NCI-H187 treated with DMSO at 0.1 percent for 48 hours (cell line): ENCODE measurements at regions not wholly inside any gene's neighbourhood (a gene's known extent, or its start where the extent isn't known, plus 50 kb on each side); places are given as distances from the start of the nearest gene placed in this dataset.
"Not testable (repeated sequence)": the region's sequence is repeated elsewhere in the genome, so short reads cannot be mapped to it uniquely, and the experiment has no call there.

Source experiments
- DNase-seq: peaks from one replicate; lab custom pipeline; 2025; lab: John Stamatoyannopoulos, UW

DNA sequence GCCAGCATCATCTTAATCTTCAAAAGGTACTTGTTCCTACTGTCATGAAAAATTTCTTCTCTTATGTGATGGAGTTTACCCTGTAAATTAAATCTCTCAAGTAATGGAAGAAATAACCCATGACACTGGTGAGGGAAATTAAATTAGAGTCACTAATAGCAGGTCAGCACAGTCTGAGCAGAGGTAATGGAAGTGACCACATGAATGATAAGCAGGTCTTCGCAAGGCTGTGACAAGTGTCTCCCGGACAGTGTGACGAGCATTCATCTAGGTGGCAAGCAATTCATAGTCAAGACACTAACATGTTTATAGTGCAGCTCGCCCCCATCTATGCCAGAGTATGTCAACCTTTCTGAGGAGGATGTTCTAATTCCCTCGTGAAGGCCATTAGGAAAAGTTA lies 249.2 kb downstream of the FRK start:
- DNase-seq: no peak

DNA sequence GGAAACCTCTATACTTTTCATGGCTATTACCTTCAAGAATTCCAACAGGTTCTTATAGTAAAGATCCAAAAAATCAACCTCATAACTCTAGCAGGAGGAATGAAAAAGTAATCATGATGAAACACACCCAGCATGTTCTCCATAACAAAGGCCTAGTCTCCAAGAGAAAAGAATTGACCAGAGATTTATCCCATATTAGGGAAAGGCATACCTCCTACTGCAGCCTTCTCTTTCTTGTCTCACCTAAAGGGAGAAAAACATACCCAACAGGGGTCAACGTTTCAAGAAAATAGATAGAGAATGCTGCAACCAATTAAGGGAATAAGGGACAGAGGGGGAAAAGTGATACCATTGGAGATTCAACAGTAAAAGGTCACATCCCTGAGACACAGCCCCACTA lies 262.5 kb downstream of the FRK start:
- no peak for DNase-seq

DNA sequence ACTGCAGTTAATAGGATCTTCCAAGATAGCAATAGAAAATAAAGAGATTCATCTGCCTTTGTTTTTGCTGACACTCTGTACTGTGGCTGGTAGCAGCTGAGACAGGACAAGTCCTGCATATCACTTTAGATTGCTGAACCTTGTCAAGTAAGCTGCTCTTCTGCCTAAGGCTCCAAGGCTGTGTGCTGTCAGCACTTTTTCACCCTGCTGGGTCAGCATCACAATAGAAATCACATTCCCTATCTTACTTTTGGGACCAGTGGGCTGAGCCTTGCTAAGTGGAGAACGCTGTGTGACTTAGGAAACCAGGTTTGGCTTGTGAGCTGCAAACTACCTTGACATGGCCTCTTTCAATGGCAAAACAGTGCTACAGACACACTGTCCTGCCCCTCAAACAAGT lies 263.9 kb downstream of the FRK start:
- no peak for DNase-seq

DNA sequence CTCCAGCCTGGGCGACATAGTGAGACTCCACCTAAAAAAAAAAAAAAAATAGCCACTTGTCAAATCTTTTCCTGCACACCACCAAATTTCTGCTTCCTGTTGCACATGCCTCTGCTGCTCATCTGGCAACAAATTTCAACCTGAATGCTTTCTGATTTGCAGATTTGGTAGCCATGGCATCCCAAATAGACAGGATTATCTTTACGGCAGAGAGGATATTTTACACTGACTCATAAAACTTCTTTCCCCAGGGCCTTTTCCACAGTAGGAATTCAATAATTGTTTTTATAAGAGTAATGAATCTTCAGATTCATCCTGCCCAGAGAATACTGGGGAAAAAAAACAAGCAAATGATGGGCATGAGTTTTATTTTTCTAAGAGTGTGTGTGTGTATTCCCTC lies 264.6 kb downstream of the FRK start:
- DNase-seq: no peak

DNA sequence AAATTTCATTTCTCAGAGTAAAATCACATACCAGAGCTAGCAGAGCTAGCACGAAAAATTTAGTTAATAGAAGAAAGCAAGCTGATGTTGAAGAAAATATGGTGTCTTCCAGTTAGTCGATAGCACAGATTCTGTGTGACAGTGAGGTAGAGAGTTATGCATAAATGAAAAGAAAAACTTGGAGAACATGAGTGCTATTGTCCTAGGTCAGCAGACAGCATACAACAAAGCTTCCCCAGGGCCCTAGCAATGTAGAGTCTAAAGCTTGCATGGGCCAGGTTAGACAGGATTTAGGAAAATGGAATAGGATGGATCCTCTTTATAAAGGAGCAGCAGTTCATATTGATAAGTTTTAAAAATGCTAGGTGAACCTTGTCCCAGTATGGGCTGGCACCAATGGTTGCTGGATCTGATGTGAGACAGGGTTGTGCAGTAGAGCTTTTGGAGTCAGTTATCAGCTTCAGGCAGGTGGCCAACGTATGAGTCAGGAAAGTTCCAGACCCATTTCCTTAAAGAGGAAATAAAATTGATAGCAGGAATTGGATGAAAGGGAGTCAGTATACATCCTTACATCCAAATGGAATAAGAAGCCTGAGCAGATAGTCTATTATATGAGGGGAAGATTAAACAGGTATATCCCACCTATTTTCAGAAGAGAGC lies 277.2 kb downstream of the FRK start:
- no peak for DNase-seq

DNA sequence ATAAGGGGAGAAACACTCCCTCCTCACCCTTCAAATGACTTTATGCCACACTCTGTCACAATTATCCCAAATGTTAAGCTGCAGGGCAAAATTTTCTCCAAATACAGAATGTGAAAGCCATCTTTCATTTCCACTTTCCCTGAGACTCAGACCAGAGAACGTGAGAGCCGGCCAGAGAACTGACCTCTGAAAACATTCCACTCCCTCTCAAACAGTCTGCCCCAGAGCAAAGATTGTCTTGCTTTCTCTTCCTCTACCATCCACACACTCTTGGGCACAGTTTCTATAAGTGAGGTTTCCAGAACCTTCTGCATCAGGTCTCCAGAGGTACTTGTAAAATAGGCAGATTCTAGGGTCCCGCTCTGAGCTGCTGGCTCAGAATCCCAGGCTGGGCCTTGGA lies 278.1 kb downstream of the FRK start:
- no peak for DNase-seq

DNA sequence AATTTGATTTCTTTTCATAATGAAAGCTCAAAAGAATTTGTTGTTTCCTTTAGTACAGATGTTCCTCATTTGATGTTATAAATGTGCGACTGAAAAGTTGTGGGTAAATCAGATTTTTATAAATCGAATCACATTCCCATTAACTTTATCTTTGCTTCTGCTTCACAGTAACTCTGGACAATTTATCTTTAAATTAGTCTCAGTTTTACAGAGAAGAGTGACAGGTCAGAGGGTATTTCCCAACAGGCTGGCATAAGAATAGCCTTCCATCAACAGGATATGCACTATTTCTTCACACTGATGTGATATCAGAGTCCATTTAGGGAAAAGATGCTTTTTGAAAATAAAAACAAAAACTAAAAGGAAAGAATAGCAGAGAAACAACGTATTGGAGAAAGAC lies 286.9 kb downstream of the FRK start:
- DNase-seq: no peak

DNA sequence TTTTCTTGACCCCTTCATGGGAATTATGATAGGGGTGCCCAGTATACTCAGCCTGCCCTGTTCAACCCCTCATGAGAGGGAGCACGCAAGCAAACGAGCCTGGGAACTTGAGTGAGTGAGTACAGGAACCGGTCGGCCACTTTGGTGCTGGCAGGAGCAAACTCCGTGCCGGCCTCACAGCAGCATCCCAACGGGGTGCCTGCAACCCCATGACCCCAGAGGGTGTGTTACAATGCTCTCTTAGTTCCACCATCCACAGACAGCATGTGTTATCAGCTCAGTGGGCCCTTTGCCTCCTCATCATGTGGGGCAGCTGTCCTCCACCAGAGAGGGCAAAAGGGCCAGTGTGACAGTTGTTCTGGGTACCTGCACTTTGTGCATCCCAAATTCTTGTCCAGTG lies 289.8 kb downstream of the FRK start:
- DNase-seq: no peak

DNA sequence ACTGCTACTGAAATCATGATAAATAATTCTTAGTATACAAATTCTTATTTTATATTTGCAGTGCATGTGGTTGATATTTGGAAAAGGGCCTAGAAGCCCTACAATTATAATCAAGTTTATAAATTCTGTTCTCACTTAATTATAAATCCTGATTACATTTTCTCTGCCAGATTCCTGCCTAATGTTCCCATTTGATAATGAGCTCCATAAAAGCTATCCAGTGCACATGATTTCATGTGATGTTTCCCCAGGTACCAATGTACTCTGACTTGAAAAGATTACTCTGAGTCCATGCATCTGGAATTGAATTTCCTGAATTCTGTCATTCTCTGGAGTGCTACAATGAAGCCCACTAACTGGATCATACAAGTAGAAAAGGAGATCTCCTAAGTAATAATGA lies 292.2 kb downstream of the FRK start:
- no peak for DNase-seq

DNA sequence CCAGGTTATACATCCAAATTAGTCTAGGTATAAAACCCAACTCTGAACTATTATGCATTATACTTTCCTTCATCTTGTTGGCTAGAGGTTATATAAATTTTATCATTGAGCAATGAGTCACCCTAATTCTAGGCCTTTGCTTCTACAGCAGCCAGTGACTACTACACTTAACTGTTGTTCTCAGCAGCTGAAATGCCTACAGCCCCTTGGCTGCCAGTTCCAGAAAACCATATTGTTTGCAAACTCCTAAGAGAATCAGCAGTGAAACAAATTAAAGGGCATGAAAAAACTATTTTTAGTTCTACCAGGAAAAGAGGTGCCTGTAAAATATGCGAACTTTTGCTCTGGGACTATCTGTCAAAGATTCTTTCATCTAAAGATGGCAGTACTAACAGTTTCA lies 292.8 kb downstream of the FRK start:
- DNase-seq: no peak

DNA sequence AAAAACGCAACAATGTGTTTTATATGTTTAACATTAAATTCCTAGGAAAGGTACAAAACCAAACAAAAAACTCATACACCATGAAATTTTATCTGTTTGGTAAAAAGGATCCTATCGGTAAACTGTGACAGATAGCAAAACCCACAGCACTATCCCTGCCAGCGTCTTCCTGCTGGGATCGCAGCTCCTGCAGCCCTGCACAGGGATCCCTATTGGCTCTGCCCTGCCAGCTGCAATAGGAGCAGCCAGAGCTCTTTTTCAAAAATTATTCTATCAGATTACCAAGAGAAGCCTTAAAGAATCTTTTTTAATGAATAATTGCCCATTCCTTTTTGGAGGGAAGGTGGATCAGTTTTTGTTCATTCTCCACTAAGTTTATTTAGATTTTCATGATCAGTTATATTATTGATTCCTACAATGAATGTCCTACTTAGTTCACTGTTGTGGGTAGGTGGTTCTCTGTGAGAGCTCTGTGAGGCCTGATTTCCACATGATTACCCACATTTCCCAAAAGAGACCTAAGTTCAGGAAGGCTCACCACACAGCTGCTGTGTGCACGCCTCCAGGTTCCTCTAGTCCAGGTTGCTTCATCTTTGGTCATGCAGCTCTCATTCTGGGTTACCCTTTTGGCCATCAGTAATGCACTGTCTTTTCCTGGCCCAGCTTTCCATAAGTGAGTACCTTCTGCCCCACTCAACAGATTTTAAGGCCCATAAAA lies 293.8 kb downstream of the FRK start:
- DNase-seq: no peak

DNA sequence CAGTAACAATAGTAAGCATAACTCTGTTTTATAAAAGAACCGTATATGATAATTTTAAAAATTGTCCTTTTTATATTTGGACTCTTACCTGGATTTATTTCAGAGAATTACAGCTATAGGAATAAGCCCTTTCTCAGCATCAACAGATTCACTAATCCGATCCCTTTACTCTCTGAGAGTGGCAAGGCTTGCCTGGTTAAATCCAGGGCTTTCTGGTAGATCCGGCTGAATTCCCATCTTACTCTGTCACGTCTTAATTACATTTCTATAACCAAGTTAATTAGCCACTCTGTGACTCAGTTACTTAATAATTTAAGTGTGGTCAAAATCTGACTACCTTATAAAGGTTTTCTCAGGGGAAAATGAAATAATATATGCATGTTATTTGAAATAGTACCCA lies 294.7 kb downstream of the FRK start:
- DNase-seq: no peak

DNA sequence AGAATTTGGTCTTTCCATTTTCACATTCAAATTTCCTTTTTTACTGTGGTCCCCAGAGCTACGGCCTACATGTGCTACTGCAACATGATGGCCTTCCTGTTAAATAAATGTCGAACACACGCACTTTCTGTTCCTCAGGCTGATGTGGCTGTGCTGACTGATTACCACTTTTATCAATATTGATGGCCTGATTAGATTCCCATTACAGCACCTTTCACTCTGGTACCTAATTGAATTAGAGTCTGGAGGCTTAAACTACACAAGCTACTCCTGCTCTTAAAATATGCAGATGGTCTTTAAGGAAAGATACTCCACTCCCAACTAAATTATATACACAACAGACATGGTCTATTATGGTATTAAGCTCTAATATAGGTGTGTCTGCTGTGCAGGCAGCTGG lies 301.6 kb downstream of the FRK start:
- DNase-seq: no peak

DNA sequence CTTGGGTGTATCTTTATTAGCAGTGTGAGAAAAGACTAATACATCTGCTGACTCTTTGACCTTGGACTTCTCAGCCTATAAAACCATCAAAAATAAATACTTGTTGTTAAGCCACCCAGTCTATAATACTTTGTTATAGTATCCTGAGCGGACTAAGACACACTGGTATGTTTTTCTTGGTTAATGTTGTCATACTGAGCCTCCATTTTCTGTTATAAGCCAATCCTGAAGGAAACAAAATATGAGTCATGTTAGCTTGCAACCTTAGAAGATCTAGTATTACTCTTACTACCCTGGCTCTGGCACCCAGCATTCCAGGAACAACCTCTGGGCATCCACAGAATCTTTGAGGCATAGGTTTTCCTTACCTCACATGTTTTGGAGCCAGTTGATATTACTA lies 307.2 kb downstream of the FRK start:
- DNase-seq: no peak

DNA sequence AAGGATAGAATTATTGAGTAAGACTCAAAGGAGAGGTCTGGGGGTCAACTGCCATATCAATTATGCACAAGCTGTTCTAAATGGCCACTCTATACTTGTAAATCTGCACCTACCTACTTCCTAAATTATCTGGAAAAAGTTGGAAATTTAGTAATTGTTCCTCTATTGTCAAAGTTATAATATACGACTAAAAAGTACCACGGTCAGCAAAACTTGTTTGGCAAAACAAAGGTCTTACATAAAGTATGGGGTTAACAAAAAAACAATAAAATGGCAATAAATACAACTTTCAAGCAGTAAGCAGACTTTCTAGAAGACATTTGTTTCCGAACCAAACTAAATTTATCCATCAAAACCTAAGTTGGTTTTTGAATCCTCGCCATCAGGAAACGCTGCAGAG lies 309.7 kb downstream of the FRK start:
- DNase-seq: no peak

DNA sequence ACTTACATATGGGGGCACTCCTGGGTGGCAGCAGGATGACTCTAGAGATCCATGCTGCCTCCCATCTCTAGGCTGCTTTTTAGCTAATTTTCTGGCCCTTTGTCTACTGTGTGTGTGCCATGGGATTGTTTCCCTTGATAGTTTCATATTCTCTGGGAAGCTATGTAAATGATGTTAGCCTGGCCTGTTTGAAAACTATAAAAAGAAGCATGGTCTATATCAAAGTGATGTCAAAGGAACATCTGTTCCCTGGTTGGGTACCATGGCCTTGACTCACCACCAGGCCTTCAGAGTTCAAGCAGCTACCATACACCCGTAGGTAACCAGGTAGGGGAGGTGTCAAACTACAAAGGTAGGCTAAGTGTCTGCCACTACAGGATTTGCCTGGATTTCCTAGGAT lies 310.4 kb downstream of the FRK start:
- no peak for DNase-seq

DNA sequence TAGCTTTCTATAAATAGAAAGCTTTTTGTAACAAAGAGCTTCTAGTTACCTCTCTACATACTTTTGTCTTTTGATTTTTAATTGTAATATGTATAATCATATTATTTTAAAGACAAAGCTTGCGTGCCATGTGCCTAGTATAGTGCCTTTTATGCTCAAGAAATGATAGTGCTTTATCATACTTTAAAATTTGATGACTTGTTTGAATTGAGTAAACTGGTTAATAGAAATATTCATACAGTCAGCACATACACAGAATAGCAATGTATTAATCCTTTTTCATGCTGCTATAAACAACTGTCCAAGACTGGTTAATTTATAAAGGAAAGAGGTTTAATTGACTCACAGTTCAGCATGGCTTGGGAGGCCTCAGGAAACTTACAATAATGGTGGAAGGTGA lies 313.0 kb downstream of the FRK start:
- no peak for DNase-seq

DNA sequence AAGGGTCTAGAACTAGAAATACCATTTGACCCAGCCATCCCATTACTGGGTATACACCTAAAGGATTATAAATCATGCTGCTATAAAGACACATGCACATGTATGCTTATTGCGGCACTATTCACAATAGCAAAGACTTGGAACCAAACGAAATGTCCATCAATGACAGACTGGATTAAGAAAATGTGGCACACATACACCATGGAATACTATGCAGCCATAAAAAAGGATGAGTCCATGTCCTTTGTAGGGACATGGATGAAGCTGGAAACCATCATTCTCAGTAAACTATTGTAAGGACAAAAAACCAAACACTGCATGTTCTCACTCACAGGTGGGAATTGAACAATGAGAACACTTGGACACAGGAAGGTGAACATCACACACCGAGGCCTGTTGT lies 314.1 kb downstream of the FRK start:
- not testable (repeated sequence) for DNase-seq

DNA sequence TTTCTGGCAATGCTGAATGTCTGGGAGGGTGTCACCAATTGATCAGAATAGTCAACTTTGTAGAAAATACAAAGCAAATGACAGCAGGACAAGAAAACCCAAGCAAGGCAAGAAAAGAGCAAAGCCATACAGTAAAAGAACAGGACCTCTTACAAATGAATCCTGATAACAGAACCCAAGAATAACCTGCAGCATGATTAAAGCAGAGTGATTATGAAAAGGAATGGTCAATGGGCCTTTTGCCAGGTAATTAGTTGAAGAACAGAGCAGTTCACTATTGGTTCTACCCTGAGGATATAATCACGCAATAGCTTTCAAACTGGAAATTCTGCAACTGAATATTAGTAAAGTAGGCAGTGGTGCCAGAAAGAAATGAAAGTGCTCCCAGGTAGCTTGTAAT lies 319.8 kb downstream of the FRK start:
- DNase-seq: no peak

DNA sequence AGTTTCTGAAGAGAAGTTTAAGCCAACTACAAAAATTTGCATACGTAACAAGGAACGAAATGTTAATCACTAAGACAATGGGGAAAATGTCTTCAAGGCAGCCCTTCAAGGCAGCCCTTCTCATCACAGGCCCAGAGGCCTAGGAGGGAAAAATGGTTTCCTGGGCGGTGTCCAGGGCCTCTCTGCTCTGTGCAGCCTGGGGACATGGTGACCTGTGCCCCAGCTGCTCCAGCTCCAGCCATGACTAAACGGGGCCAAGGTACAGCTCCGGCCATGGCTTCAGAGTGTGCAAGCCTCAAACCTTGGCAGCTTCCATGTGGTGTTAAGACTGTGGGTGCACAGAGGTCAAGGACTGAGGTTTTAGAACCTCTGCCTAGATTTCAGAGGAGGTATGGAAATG lies 325.1 kb downstream of the FRK start:
- no peak for DNase-seq

DNA sequence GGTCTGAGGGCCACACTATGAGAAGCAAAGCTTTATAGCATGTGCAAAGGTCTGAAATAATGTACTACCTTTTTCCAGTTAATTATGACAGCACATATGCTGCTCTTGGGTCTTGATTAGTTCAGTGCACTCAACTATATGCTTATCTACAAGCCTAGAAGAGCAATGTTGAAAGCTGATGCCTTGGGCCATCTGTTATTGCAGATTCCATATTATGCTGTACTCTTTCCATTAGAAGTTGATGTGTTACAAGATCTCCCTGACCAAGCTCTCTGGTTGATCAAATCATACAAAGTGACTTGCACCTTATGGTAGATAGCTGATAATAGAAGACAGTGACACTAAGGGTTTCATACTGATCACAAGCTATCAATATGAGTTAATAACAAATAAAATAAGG lies 327.3 kb downstream of the FRK start:
- DNase-seq: no peak

DNA sequence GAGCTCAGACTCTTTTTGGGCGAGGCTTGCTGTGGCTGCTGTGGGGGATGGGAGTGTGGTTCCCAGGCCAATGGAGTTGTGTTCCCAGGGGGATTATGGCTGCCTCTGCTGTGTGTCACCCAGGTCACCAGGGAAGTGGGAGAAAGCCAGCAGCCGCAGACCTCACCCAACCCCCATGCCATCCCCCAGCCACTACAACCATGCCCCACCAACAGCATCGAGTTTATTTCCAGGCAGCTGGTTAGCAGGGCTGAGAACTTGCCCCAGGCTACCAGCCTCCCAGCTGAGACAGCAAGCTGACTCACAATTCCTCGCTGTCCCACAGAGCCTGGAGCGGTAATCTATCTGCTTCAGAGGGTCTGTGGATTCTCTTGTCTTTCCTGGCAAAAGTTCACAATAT lies 331.7 kb downstream of the FRK start:
- DNase-seq: no peak

DNA sequence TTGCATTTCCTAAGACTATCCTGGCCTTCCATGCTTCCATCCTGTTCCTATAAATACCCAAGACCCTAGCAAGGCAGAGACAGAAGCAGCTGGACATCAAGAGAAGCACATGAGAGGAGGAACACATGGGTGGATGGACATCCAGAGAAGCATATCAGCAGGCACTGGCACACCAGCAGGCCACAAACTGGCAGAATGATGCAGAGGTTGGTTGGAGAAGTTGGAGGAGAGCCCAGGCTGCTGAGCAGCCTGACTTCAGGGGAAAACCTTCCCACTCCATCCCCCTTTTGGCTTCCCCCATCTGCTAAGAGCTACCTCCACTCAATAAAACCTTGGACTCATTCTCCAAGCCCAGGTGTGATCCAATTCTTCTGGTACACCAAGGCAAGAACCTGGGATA lies 332.5 kb downstream of the FRK start:
- DNase-seq: no peak

DNA sequence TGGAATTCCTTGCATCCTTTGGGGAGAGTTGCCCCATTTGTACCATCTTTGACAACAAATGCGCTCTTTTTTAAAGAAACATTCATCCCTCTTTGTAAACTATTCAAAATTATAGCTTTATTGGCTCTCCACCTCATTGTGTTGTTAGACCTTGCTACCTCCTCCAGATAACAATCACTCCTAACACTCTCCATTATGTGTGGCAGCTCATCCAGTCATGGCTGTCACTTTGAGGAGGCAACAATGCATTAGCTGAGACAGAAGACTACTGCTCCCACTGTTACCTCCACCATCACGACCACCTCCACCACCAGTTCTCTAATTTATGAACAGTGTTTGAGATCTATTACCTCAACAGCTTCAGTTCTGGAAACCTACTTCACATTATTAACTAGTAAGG lies 339.1 kb downstream of the FRK start:
- no peak for DNase-seq
